Right ventricle myocardium superior (tissue), 1 donor: ENCODE measurements at regions not wholly inside any gene's neighbourhood (a gene's known extent, or its start where the extent isn't known, plus 50 kb on each side); places are given as distances from the start of the nearest gene placed in this dataset.
"Not testable (repeated sequence)": the region's sequence is repeated elsewhere in the genome, so short reads cannot be mapped to it uniquely, and the experiment has no call there.

Experiments
- ATAC-seq: fragments of 200-7000 bp; cut with Tn5 transposase; one replicate; pipeline ENCODE4 v1.9.1; 2020; ENCODE audit warnings: mild to moderate bottlenecking; ENCODE audit not compliant: poor library complexity
- DNase-seq: peaks from one replicate; pipeline ENCODE4 v3.0.0-alpha.2; 2020
- intact Hi-C: fragments of 100-400 bp; cut with DNase I; formaldehyde crosslinking; loops from one replicate; pipeline ENCODE4 v1.11.2; 2022
- donor health status: DM: no; HTN: yes; CAD: no; lungs with severe emphysema.

DNA sequence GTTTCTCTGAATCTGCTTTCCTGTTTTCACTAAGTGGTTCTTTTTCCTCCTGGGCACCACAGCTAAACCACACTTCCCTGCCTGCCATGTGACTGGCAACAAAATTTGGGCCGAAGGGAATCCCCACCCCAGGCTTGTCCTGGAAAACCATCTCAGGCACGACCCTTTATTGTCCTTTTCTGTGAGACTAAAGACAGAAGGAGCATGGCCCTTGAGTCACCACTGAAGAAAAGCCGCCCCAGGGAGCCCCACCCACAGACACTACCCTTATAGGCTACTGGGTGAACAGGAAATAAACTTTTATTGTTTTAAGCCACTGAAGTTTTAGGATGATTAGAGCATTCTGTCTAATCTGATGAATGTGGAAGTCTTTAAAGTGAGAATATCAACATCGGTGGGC, 88.6 kb upstream of the BRD7 start:
- DNase-seq (no peak), ATAC-seq (no peak)
- intact Hi-C loops, result no loop called here

DNA sequence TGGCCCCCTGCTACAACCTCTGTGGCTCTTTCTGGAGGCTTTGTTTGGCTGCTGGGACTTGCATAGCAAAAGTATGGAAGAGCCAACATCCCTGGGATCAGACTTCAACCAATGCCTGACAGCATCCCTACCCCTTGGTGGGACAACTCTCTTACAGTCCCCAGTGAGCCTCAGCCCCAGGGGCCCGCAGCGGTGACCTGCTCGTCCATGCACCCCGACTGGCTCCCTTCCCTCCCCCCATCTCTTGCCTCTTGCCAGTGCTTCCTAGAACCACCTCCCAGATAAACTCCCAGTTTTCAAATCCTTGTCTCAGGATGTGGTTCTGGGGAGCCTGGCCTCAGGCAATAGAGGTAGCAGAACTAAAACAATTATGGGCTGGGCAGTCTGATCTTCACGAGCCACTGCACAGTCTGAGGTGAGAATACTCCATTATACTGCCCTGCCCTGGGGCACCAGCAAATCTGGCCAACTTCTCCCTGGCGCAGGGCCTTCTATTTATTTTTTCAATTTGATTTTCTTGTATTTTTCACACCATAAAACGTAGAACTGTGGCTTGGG, 86.6 kb upstream of the BRD7 start:
- no peak for DNase-seq
- ATAC-seq, result no peak
- intact Hi-C loops, result no loop called here

DNA sequence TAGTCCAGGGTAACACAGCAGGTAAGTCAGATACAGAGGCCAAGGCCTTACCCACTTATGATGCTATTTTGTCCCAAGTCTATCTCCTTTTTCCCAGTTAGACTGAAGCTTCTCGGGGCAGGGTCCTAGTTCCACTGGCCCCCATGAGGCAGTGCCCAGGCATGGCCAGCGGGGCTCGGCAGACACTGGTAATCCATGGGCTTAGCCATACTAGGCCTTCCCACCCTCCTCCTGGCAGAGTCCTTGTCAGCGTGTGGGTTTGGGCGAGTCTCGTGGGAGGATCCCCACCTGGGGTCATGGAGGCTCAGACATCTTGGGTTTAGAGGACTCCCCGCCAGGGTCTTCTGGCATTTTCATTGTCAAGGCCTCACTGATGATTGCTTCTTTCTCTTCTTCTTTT, 84.7 kb upstream of the BRD7 start:
- no peak for DNase-seq
- intact Hi-C loops, result no loop called here
- no peak for ATAC-seq

DNA sequence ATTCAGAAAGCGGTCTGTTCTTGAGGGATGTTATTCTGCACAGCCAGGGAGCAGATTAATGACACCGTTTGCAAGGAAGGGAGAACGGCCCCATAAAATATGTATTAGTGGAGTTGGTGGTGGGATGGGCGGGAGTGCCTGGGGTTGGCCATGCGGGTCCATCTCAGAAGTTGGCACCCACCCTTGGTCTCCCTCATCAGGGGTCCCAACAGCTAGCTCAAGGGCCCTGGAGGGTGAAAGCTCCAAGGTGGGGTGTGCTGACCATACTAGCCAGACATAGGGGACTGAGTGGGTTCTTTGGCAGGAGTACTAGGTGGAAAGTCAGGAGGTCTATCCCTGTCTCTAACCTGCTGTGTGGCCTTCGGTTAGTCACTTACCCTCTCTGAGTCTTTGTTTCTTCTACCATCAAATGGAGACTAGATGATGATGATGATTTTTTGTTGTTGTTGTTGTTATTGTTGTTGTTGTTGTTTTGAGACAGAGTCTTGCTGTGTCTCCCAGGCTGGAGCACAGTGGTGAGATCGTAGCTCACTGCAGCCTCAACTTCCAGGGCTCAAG, 83.2 kb upstream of the BRD7 start:
- ATAC-seq (no peak), DNase-seq (no peak)
- intact Hi-C loops, result no loop called here

DNA sequence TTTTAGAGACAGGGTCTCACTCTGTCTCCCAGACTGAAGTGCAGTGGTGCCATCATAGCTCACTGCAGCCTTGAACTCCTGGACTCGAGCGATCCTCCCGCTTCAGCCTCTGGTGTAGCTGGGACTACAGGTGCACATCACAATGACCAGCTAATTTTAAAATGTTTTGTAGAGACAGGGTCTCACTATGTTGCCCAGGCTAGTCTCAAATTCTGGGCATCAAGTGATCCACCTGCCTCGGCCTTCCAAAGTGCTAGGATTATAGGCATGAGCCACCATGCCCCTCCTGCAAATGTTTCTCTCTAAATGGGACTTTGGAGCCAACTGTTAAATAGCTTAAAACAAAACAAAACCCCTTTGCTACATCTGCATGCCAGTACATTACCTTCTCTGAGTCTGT, 82.2 kb upstream of the BRD7 start:
- intact Hi-C loops, result no loop called here
- ATAC-seq, result no peak
- no peak for DNase-seq

DNA sequence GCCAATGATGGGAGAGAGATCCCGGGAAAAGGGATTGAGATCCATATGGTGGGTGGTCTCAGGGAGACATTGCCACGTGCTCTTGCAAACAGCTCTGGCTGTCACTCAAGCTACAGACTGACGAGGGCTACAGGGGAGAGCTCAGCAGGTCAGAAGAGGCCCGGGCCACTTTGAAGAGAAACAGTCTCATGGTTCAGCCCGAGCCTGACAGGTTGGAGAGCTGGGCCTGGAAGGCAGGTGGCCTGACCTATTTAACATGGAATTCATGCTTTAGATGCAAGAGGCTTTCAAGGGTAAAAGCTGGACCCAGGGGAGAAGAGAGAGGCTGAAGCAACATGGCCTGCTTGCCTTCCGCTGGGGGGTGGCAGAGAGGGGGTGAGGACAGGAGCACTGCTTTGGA, 81.0 kb upstream of the BRD7 start:
- DNase-seq (no peak), ATAC-seq (no peak)
- intact Hi-C loops, result no loop called here

DNA sequence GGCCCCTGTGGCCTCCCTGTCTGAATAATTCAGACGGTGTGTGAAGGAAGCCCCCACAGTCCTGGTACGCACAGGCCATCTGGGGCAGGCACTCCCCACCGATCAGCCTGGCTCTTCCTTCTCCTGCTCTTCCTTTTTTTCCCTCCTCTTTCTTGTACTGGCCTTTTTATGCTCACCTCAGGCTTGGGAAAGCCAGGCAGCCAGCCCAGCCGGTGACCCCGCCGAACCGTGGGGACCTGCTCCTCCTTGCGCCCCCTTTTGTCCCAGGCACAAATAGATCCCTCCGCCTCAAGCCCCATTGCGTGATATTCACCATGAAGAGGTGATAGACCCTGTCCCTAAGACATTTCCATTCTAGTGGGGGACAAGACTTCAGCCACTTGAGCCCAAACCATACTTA, 80.2 kb upstream of the BRD7 start:
- ATAC-seq, result no peak
- no peak for DNase-seq
- intact Hi-C loops, result no loop called here

DNA sequence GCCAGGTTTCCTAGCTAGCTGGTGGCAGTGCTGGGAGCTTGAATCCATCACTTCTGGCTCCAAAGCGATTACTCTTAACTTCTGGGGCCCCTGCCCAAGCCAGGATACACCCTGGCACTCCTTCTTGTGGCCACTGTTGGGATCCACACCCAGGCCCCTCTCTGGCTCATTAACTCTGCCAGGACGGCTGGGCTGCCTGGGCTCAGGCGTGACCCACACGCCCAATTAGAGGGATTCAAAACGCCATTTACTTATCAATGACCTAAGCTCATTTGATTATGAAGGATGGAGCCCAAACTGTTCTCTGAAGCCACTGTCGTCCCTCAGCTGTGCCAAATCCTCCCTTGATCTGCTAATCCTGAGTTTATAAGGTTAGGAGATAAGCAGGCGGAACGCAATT, 79.7 kb upstream of the BRD7 start:
- ATAC-seq (no peak), DNase-seq (no peak)
- intact Hi-C loops, result no loop called here

DNA sequence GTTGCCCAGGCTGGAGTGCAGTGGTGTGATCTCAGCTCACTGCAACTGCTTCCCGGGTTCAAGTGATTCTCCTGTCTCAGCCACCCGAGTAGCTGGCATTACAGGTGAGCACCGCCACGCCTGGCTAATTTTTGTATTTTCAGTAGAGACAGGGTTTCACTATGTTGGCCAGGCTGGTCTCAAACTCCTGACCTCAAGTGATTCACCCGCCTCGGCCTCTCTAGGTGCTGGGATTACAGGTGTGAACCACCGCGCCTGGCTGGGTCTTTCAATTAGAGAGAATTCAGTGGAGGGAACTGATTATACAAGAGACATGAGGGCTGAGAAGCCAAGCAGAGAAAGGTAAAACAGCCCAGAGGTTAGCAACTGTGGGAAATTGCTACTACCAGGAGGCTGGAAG, 78.6 kb upstream of the BRD7 start:
- not testable (repeated sequence) for DNase-seq, ATAC-seq

DNA sequence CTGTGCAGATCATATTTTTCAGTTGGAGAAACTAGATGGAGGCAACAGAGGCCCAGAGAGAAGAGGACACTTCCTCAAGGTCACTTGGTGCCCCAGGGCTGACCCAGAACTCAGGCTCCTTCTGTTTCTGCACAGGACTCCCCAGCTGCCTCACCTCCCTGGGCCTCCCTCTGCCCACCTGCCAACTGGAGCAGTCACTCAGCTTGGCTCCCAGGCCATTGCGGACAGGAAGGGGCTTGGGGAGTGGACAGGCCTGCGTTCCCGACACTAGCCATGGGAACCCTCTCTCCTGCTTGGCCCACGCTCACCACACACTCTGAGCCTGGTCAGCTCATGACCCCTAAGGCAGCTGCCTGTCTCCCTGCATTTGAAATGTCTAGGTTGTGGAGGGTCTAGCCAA, 78.1 kb upstream of the BRD7 start:
- intact Hi-C loops, result no loop called here
- DNase-seq, result no peak
- ATAC-seq, result no peak

More for the DNA sequence above, 78.6 kb upstream of the BRD7 start:
- intact Hi-C loops, result not testable (repeated sequence)

DNA sequence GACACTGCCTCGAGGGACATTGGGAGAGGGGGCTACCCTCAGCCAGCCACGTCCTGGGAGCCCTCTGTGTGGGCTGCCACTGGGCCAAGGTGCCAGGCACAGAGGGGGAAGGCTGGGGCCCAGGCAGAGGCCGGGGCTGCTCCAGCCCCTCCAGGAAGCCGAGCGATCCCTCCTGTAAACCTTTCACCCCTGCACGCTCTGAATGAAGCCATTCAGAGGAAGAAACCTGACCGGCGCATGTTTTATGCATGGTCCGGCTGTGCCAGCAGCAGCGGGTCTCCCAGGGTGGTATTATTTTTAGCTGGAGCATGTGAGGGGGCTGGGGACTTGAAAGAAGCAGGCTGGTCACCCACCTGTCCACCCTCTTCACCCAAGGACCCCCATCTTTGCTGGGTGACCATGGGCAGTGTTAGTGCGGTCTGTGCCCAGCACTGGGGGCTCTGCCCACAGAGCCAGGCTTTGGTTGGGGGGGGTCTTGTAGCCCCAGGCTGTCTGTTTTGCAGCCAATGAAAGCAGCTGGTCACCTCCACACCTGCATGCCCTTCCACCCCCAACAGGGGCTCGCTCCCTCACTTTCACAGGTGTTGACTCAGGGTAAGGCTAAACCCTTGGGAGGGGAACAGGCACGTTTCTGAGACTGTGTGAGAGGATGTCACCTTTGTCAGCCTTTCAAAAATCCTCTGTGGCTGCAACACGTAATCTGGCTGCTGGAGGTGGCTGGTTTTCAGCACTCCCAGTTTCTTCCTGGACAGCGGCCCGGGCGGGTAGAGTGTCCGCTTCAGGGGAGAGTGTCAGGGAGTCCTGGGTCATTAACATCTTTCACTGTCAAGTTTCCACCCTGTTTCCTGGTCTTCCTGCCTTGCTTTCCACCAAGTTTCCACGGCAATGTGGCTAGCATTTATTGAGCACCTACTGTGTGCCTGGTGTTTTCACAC, 77.1 kb upstream of the BRD7 start:
- intact Hi-C loops, result no loop called here
- ATAC-seq (no peak), DNase-seq (no peak)

DNA sequence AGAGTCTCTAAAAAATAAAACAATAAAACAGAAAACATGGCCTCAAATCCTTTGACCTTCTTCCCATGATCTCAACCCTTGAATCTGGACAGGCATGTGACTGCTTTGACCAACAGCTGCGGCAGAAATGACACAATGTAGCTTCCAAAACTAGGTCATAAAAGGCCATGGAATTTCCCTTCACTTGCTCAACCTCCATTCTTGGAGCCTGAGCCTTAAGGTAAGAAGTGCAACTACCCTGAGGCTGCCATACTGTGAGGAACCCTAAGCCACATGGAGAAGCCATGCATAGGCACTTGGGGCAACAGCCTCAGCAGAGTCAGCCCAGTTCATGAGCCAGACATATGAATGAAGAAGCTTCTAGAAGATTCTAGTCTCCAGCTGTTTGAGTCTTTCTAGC, 75.7 kb upstream of the BRD7 start:
- DNase-seq (no peak), ATAC-seq (no peak)
- intact Hi-C loops, result no loop called here

DNA sequence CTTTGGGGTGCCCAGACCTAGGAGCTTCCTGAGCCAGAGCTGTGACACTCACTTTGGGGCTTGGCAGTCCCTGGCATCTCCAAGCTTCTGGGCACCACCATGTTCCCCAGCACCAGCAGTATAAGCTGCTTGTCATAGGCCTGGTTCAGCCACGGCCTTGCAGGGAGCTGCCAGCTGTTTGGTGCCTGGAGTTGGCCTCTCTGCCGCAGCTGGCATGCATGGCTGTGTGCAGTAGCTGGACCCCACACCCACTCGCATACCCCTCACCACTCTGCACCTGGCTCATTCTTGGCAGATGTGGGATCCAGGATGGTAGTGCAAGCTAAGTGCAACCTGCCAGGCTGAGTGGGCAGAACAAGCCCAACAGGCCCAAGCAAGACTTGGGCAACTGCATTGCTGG, 73.4 kb upstream of the BRD7 start:
- DNase-seq (no peak), ATAC-seq (no peak)
- intact Hi-C loops, result no loop called here

DNA sequence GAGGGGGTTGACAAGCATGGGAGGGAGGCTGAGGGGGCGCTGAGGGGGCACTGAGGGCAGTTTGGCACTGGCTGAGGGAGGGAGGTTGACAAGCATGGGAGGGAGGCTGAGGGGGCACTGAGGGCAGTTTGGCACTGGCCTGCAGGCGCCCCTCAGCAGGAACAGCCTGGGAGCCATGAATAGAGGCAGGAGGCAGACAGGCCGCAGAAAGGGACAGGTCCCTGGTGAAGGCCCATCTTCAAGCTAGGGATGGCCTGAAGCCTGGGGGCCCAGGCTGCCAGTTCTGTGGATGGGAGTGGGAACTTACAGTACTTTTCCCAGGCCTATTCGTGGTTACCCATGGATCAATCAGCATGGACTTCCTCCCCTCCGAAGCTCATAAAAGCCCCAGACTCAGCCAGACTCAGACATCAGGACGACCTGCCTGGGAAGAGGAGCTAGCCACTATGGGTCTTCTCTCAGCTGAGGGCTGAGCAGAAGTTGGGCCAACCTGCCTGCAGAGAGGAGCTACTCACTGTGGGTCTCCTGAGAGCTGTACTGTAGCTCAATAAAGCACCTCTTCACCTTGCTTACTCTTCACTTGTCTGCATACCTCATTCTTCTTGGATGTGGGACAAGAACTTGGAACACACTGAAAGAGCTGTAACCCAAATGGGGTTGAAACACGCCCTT, 72.8 kb upstream of the BRD7 start:
- DNase-seq, result no peak
- no peak for ATAC-seq
- intact Hi-C loops, result no loop called here

DNA sequence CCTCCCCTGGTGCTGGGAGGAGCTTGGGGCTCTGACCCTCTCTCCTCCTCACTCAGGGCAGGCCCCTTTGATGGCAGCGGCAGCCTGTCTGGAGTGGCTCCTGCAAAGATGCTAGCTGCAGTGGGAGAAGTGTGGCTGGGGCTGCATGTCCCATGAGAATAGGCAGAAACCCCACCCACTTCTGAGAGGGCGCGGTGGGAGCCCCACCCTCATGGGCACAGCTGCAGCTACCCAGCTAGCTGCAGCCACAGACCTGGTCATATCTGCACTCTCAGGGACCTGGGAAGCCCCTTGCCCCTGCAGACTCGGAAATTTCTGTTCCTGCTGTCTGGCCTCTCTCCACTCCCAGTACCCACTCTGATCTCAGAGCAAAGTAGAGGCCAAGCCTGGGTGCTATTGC, 72.2 kb upstream of the BRD7 start:
- DNase-seq, result no peak
- no peak for ATAC-seq
- intact Hi-C loops, result no loop called here

DNA sequence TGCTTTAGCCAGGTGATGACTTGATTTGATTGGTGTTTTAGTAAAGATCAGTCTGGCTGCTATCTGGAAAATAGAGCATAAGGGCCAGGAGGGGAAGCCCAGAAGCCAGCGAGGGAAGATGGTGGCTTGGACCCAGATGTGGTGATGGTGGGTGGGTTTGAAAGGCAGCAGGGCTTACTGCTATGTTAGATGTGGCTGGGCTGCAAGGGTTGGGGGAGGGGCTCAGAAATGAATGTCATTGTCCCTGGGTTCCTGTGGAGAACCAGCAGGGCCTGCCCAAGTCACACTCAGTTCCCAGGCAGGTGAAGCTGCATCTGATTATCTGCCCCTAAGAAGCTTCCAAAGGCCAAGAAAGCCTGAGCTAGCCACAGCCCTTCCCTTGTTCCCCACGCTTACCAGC, 71.7 kb upstream of the BRD7 start:
- no peak for DNase-seq
- intact Hi-C loops, result no loop called here

DNA sequence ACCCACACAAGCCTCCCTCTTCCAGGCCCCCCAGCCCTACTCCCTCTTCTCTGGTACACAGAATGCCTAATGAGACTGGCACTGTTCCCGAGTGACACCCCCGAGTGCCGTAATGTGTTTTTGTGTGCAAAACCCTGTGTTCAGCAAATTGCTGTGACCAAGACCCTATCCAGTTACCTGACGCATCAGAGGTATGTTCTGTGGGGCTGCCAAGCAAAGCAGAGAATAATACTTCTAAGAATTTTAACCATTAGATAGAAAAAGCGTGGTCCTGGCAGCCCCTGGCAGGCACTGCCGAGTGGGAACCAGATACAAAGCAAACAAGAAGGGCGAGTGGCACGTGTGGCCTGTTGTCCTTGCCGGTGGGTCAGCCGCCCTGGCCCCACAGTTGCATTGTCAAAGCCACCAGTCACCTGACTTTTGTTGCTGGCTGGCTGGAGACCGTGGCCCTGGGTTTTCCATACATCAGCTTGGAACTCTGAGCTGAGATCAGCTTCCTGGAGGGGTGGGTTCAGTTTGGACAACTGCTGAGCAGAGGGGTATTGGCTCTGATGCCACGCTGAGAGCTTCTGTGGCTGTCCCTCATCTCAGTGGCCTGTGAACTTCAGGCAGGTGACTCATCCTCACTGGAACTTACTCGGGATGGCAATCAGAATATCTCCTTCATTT, 69.1 kb upstream of the BRD7 start:
- no peak for ATAC-seq
- intact Hi-C loops, result no loop called here

More for the DNA sequence above, 71.7 kb upstream of the BRD7 start:
- ATAC-seq, result no peak

DNA sequence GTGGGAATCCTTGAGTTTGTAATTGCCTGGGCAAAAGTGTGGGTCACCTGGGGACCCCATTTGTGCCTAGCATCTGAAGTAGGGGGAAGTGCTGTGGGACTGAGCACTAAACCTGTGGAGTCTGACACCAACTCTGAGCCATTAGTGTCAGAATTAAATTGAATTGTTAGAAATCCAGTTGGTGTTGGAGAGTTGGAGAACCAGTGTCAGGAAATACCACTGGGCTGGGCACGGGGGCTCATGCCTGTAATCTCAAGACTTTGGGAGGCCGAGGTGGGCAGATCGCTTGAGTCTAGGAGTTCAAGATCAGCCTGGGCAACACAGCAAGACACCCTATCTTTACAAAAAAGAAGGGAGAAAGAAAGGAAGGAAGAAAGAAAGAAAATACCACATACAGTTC, 67.5 kb upstream of the BRD7 start:
- ATAC-seq, result no peak
- no peak for DNase-seq
- intact Hi-C loops, result no loop called here

More for the DNA sequence above, 69.1 kb upstream of the BRD7 start:
- no peak for DNase-seq

DNA sequence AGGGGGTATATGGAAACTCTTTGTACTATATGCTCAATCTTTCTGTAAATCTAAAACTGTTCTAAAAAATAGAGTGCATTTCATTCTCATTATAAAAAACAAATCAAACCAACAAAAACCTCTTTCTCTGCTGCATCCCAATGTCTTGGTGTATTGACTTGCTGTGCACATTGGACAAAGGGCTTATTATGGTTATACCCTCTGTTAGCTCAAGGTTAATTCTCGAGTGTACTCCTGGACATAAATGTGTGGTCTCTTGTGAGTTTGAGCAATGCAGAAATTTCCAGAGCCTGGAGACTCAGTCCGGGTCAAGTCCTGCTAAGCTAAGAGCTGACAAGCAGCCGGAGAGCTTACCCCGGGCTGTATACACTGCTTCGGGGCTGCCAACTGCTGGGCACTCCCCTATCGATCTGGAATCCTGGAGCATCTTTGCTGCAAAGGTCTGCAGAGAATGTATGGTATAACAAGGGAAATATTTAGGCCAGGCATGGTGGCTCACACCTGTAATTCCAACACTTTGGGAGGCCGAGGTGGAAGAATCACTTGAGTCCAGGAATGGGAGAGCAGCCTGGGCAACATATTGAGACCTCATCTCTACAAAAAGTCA, 66.2 kb upstream of the BRD7 start:
- no peak for ATAC-seq
- DNase-seq, result no peak
- intact Hi-C loops, result no loop called here
